ENCODE measurements at regions not wholly inside any gene's neighbourhood (a gene's known extent, or its start where the extent isn't known, plus 50 kb on each side); places are given as distances from the start of the nearest gene placed in this dataset.

GRCh38 chr3:21132896-21133295, 618.1 kb downstream of the ZNF385D start:
- TF ChIP-seq CTCF (conservative IDR thresholded peaks at IDR 0.05 in 1 of 2, IDR thresholded peaks at IDR 0.05 in 1 of 2; ENCODE audit: extremely low read depth in 1 of 2, insufficient read depth in 1 of 2, low read depth in 1 of 2, low read length in 2 of 2) = no peak
- TF ChIP-seq EZH2 (IDR thresholded peaks at IDR 0.05; ENCODE audit: borderline replicate concordance, low read length) = no peak

All from mammary epithelial cell (primary cell).